ENCODE measurements at regions not wholly inside any gene's neighbourhood (a gene's known extent, or its start where the extent isn't known, plus 50 kb on each side); places are given as distances from the start of the nearest gene placed in this dataset.

GRCh38 chr1:29758781-29759499, 522.6 kb downstream of the PTPRU start:
- no peak overlapping the region for H3K4me3 ChIP-seq
- H3K9me3 ChIP-seq (ENCODE audit: control insufficient read depth in 4 of 4, insufficient read depth in 3 of 4, low read length in 3 of 4), result no peaks in the 10 kb centered on the region
- no peak overlapping the region for H3K27ac ChIP-seq (ENCODE audit: low read depth in 1 of 2, low read length in 1 of 2)
- TF ChIP-seq CTCF (IDR thresholded peaks at IDR 0.05; ENCODE audit: control extremely low read depth, extremely low read depth), result no peak
- no peaks in the 10 kb centered on the region for H3K36me3 ChIP-seq (ENCODE audit: control insufficient read depth in 4 of 4, insufficient read depth in 4 of 4, low read length in 4 of 4)
- 48 to 56% methylated on average over 5 of the region's 5 CpGs for WGBS, 2 donors
- DNase-seq (peak in 1 of 3 donors; percentile 1), ATAC-seq (ENCODE audit: insufficient read depth, low FRiP score) (no peak)
- no peak overlapping the region for H3K9ac ChIP-seq (ENCODE audit: insufficient read depth in 1 of 2, low read length in 2 of 2)
- H3K27me3 ChIP-seq (ENCODE audit: control insufficient read depth in 3 of 3, insufficient read depth in 3 of 3, low read length in 2 of 3), result peaks cover 0 to 5% (median 0%) of the 10 kb centered on the region in 3 donors
- H3K4me1 ChIP-seq (ENCODE audit: control insufficient read depth in 5 of 5, insufficient read depth in 5 of 5, low read length in 5 of 5), result no peaks in the 10 kb centered on the region

GRCh38 chr1:29757866-29758780, 521.8 kb downstream of the PTPRU start:
- Histone ChIP-seq H3K36me3 (ENCODE audit: control insufficient read depth in 4 of 4, insufficient read depth in 4 of 4, low read length in 4 of 4) (no peaks in the 10 kb centered on the region), H3K4me1 (ENCODE audit: control insufficient read depth in 5 of 5, insufficient read depth in 5 of 5, low read length in 5 of 5) (no peaks in the 10 kb centered on the region), H3K27ac (ENCODE audit: low read depth in 1 of 2, low read length in 1 of 2) (no peak overlapping the region), H3K27me3 (ENCODE audit: control insufficient read depth in 3 of 3, insufficient read depth in 3 of 3, low read length in 2 of 3) (peaks cover 0 to 5% (median 0%) of the 10 kb centered on the region in 3 donors), H3K9me3 (ENCODE audit: control insufficient read depth in 4 of 4, insufficient read depth in 3 of 4, low read length in 3 of 4) (no peaks in the 10 kb centered on the region), H3K9ac (ENCODE audit: insufficient read depth in 1 of 2, low read length in 2 of 2) (no peak overlapping the region), H3K4me3 (no peak overlapping the region)
- no peak for DNase-seq
- ATAC-seq (ENCODE audit: insufficient read depth, low FRiP score), result no peak
- WGBS, 2 donors, result 60 to 74% methylated on average over 8 of the region's 8 CpGs
- no peak for TF ChIP-seq CTCF (IDR thresholded peaks at IDR 0.05; ENCODE audit: control extremely low read depth, extremely low read depth)

GRCh38 chr1:29756901-29757725, 520.8 kb downstream of the PTPRU start:
- Histone ChIP-seq H3K36me3 (ENCODE audit: control insufficient read depth in 4 of 4, insufficient read depth in 4 of 4, low read length in 4 of 4) (no peaks in the 10 kb centered on the region), H3K4me1 (ENCODE audit: control insufficient read depth in 5 of 5, insufficient read depth in 5 of 5, low read length in 5 of 5) (no peaks in the 10 kb centered on the region), H3K27me3 (ENCODE audit: control insufficient read depth in 3 of 3, insufficient read depth in 3 of 3, low read length in 2 of 3) (peaks cover 0 to 5% (median 0%) of the 10 kb centered on the region in 3 donors), H3K27ac (ENCODE audit: low read depth in 1 of 2, low read length in 1 of 2) (no peak overlapping the region), H3K4me3 (no peak overlapping the region), H3K9ac (ENCODE audit: insufficient read depth in 1 of 2, low read length in 2 of 2) (no peak overlapping the region), H3K9me3 (ENCODE audit: control insufficient read depth in 4 of 4, insufficient read depth in 3 of 4, low read length in 3 of 4) (no peaks in the 10 kb centered on the region)
- TF ChIP-seq CTCF (IDR thresholded peaks at IDR 0.05; ENCODE audit: control extremely low read depth, extremely low read depth), result no peak
- 66 to 69% methylated on average over 11 of the region's 11 CpGs for WGBS, 2 donors
- no peak for DNase-seq
- no peak for ATAC-seq (ENCODE audit: insufficient read depth, low FRiP score)
